GM21717 (cell line): ENCODE measurements at regions not wholly inside any gene's neighbourhood (a gene's known extent, or its start where the extent isn't known, plus 50 kb on each side); places are given as distances from the start of the nearest gene placed in this dataset.
A peak's percentile ranks its signal among the peaks of the same experiment; 100 is the strongest.
"Not testable (repeated sequence)": the region's sequence is repeated elsewhere in the genome, so short reads cannot be mapped to it uniquely, and the experiment has no call there.

Experiments used
- ATAC-seq: cut with Tn5 transposase; IDR thresholded peaks from one replicate; pipeline ENCODE4 v1.9.1; 2021; ENCODE audit warnings: mild to moderate bottlenecking, moderate library complexity; ENCODE audit not compliant: unreplicated experiment

GRCh38 chr4:179353786-179354185 is 1911.5 kb upstream of the AGA start:
- no peak for ATAC-seq

- no peak for ATAC-seq
Observed at GRCh38 chr4:179361978-179362486, 1919.8 kb upstream of the AGA start.

DNA sequence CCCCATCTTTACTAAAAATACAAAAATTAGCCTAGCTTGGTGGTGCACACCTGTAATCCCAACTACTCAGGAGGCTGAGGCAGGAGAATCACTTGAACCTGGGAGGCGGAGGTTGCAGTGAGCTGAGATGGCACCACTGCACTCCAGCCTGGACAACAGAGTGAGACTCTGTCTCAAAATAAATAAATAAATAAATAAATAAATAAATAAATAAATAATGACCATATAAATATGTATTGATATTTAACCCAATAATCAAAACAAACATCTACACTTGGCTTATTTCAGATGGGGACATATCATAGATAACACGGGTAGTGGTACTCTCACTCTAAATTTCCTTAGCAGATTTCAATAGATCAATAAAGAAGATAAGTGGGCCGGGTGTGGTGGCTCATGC is 1923.7 kb upstream of the AGA start:
- not testable (repeated sequence) for ATAC-seq

- no peak for ATAC-seq
Observed at GRCh38 chr4:179372242-179372641, 1930.0 kb upstream of the AGA start.

DNA sequence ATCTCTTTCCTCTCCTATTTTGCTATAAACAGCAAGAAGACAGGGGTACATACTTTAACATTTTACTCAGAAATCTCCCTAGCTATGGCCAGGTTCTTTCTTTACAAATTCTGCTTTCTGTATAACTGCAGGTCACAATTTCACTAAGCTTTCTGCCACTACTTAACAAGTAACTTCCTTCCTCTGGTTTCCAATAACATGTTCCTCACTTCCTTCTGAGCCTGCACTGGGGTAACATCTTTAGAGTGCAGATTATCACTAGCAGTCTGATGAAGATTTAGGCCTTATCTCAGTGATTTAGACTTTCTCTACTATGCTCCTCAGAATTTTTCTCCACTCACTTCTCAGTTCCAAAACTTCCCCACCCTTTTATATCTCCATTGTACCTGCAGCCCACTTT is 1930.5 kb upstream of the AGA start:
- no peak for ATAC-seq

DNA sequence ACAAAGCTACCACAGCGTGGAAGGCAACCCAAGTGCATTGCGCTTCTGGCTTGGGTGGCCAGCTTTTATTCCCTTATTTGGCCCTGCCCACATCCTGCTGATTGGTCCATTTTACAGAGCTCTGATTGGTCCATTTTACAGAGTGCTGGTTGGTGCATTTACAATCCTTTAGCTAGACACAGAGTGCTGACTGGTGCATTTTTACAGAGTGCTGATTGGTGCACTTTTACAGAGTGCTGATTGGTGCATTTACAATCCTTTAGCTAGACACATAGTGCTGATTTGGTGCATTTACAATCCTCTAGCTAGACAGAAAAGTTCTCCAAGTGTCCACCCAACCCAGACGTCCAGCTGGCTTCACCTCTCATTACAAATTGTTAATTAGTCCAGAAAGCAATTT is 1936.6 kb upstream of the AGA start:
- not testable (repeated sequence) for ATAC-seq

DNA sequence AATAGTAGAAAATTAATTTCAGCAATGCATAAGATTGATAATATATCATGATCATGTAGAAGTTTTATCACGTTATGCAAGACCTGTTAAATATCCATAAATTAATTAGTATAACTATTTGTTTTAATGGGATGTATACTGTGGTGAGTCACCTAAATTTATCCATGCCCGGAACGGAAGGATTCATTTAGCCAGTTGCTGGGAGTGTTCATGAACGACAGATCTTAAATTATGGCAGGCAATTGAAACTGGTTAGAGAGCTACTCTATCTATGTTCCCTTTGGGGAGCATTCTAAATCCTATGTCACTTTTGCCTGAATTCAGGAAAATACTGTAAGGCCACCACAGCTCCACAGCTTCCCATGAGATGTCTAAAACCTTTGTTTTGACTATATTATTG is 1950.5 kb upstream of the AGA start:
- ATAC-seq = no peak

GRCh38 chr4:179398414-179398813 is 1956.2 kb upstream of the AGA start:
- no peak for ATAC-seq

DNA sequence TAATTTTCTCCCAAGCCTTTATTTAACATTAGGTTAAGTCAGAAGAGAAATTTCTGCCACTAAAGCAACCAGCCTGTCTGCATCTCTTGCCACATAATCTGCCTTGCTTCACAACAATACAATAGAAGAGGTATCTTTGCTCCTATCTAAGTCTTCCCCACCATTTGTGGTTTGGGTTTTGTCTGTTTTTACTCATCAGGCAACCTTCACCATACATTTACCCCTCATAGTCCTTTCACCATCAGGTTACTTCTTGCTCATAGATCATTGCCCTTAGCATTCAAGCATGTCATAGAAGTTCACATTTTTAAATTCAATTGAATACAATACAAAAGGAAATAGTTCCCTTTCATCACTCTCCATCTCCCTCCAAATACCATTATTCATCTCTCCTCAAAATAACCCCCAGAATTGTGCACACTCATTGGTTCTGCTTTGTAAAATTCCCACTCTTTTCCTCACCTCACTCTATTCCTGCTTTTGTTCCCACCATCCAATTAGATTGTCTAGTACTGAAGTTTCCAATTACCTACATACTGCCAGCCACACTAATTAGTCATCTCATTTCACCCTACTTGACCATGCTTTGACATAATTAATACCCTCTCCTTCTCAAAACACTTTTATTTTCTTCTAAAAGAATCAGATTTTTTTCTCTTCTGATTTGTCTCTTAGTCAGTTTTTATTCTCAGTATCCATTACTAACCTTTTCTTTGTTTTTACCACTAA is 1957.0 kb upstream of the AGA start:
- no peak for ATAC-seq

DNA sequence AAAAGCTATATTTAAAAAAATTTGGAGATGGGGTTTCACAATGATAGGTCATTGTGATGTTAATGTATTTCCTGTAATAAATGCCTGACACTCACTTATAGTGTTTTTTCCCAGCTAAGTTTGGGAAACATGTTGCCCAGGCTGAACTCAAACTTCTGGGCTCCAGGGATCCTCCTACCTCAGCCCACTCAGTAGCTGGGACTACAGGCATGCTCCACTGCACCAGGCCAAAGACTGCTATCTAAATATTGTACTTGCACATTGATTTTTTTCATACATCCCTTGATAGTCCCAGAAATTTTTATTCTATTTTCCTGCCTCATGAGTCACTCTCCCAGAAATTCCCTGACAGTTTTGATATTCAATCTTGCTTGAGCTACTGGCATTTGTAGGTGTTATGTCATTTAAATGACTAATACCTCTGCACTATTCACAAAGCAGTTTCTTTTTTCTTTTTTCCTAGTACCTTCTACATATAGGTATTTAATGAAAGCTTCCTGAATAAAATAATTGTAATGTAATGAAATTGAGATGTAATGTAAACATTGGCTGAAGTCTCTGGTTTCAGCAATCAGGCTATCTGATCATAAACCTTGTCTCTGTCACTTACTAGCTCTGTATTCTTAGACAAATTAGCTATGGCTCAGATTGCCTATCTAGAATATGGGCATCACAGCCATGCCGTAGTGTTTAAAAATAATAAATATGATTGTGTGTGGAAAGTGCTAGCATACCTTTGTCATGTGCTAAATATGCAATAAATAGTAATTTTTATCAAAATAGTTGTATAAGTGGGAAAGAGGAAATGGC is 1973.0 kb upstream of the AGA start:
- ATAC-seq = no peak

DNA sequence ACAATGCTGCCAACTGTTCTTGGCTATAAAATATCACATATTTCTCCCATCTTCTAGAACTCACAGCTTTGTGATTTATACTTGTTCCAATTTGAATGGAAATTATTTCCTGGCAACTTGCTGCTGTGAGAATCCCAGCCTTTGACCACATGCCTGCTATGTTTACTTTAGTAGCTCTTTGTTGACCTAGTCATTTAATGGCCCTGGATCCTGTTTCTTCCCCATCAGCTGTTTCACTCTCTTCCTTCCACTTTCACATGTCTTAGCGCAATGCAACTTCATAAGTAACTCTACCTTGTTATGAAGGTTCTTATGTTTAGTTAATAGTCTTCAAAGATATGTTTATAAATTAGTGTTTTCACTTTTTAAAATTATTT is 1973.6 kb upstream of the AGA start:
- no peak for ATAC-seq

GRCh38 chr4:179417357-179417756 is 1975.1 kb upstream of the AGA start:
- no peak for ATAC-seq

- no peak for ATAC-seq
Observed at GRCh38 chr4:179437962-179438361, 1995.7 kb upstream of the AGA start.

DNA sequence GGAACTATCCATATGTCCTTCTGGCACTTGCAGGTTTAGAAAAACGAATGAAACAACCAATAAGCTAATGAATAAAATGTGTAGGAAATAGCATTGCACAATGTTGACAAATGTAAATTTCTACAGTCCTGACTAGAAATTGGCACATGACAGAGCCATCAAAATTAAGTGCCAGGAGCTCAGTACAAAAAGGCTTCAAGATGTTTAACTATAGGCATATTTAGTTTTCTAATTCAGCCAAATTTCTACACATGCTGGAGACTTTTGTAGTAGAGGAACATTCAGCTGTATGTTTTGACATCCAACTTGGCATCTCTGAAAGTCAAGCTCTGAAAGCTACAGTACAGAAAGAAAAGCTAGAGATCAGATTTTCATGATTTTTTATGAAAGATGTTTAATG is 1999.4 kb upstream of the AGA start:
- ATAC-seq = no peak

GRCh38 chr4:179447308-179447707 is 2005.1 kb upstream of the AGA start:
- ATAC-seq = no peak

GRCh38 chr4:179465131-179465797 is 2023.0 kb upstream of the AGA start:
- ATAC-seq = peak; percentile 56

GRCh38 chr4:179467878-179468277 is 2025.6 kb upstream of the AGA start:
- no peak for ATAC-seq

DNA sequence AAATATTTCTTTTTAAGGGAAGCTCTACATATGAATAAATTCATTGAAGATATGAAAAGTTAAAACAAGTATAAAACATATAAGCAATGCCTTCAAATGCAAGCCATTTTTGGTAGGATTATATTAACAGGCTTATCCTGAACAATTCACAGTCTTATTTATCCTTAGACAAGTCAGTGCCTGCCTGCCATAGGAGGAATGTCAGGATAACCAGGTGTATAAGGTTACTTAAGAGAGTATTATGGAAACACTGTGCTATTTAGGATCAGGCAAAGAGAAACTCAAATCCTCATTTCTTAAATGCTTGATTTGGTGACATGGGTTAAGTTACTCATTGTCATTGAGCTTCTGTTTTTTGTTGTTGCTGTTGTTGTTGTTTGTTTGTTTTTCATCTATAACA is 2029.9 kb upstream of the AGA start:
- ATAC-seq = no peak

DNA sequence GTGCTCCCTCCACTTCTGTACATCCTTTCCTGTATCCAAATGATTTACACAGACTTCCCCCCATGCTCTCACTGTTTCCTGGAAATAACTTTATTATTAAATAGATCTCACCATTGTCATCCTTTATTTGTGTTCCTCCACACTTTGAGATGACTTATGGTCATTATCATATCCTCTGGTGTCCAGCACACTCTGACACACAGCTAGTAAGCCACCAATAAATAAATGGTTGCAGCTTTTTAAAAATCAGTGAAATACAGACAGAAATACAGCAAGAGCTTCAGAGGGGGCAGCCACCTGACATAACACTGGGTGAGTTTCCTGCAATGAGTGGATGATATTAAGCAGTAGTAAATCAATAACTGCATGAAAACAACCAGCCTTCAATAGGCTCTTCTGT is 2036.4 kb upstream of the AGA start:
- no peak for ATAC-seq

GRCh38 chr4:179485781-179486180 is 2043.5 kb upstream of the AGA start:
- ATAC-seq = no peak

- no peak for ATAC-seq
Observed at GRCh38 chr4:179486570-179487335, 2044.5 kb upstream of the AGA start.
